GM13976 (cell line): ENCODE measurements at regions not wholly inside any gene's neighbourhood (a gene's known extent, or its start where the extent isn't known, plus 50 kb on each side); places are given as distances from the start of the nearest gene placed in this dataset.
"Not testable (repeated sequence)": the region's sequence is repeated elsewhere in the genome, so short reads cannot be mapped to it uniquely, and the experiment has no call there.

Experiments
- DNase-seq: peaks from one replicate; pipeline ENCODE4 v3.0.0; 2012; ENCODE audit warnings: low spot score
- in situ Hi-C: fragments of 300-500 bp; cut with MboI; formaldehyde crosslinking; loops from one replicate; pipeline ENCODE4 v1.12.0; 2022; ENCODE audit warnings: low sequenced_read_pairs, mixed read lengths, inconsistent platforms; ENCODE audit not compliant: unreplicated experiment
- TF ChIP-seq, protein P1 (sequence below): IDR thresholded peaks from 2 replicates; pipeline ENCODE4 v1.5.1; 2012; ENCODE audit warnings: borderline replicate concordance, mild to moderate bottlenecking; ENCODE audit not compliant: insufficient read depth; ENCODE audit errors: extremely low read depth, missing control alignments, control extremely low read depth

DNA sequence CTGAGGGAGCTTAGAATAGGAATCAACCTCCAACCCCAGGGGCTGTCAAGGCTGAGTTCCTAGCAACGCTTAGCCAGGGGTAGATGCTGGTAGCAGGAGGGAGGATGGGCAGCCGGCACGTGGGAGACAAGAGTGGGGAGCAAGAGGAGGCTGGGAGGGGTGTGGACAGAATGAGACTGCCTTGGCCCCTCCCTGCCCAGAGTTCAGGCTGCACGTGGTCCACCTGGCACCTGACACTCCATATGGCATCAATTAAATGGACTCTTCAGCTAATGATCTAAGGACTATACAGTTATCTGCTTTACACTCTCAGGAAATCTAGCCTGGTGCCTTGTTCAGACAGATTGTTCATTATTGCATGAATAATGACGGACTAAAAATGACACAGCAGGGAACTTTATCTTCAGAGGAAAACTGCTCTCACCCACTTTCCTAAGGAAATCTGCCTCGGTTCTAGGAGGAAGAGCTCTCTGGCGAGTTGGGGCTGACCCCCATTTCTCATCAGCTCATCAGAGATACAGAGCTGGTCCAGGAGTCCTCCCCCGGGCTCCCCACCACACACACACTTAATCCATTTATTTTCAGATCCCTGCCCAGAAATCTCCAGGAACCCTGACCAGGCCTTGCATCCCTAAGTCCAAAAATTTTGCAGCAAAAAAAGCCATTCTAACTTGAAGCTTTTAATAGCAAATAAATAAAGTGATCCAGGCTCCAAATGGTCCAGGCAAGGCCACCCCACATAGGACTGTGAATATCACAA lies 102.1 kb upstream of the CDC42EP3 start:
- in situ Hi-C loops, result no loop called here
- DNase-seq, result no peak
- TF ChIP-seq, protein P1, sequence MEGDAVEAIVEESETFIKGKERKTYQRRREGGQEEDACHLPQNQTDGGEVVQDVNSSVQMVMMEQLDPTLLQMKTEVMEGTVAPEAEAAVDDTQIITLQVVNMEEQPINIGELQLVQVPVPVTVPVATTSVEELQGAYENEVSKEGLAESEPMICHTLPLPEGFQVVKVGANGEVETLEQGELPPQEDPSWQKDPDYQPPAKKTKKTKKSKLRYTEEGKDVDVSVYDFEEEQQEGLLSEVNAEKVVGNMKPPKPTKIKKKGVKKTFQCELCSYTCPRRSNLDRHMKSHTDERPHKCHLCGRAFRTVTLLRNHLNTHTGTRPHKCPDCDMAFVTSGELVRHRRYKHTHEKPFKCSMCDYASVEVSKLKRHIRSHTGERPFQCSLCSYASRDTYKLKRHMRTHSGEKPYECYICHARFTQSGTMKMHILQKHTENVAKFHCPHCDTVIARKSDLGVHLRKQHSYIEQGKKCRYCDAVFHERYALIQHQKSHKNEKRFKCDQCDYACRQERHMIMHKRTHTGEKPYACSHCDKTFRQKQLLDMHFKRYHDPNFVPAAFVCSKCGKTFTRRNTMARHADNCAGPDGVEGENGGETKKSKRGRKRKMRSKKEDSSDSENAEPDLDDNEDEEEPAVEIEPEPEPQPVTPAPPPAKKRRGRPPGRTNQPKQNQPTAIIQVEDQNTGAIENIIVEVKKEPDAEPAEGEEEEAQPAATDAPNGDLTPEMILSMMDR, result no peak

DNA sequence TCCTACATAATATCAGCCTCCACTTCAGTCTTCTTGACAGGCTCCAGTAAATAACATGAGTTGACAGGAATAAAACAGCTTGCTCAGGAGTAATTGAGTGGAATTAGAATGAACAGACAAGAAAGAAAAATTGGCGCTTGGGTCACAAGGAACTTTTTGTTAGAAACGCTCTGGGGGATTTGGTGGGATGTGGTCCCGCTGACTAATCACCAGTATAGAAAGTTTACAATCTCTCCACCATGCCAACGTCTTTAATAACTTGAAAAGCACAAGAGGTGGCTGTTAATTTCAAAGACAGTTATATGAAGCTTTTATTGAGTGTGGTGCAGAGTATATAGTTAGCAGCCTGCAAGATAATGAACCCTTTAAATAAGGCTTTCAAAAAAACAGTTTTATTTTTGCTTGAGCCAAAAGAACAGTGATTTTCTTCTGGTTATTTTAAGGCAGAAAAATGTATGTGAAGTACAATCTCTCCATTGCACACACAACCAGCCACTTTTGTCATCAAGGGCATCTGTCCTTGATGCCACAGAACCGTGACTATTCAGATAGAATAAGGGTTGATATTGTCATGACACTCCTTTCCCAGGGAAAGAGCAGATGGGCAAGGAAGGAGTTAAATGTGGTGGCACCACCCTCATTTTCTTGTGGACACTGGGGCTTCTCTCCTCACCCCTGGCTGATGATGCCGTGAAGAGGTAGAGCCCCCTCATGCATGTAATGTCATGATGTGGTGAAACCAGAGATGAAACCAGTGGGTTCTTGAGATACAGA lies 102.9 kb upstream of the CDC42EP3 start:
- in situ Hi-C loops, DNase-seq: not testable (repeated sequence)

DNA sequence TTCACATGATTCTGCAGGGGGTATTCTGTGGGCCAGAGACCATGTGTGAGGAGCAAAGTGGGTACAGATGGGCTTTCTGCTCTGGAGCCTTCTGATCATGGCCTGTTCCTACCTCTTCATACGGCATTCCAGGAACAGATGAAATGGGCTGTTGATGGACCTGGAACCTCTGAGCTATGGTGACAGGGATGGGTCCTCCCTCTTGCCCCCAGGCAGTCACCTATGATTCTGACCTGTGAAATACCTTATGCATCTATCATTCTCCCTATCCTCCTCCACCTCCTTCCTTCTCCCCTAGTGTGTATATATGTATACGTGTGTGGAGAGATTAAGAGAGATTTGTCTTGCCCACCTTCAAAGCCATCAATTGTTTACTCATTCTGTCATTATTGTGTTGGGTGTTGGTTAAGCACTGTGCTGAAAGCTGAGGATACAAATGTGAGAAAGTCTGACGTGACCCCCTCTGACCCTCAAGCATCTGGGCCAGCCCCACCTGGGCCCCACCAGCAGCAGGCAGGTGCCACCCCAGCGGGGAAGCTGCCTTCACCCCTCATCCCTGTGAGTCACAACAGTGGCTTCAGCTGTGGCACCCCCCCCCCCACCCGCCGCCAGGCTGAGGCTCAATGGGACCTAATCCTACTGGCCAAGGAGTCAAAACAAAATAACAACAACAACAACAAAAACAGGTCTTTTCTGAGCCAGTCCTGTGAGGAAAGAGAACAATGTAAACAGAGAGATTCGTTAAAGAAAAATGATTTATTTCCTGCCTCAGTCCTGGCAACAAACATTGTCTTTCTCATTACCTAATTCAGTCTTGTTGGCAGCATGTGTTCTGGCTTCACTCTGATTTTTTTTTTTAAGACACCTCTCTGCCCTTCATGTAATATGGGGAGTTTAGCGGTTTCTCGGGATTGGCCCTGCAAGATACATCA lies 103.8 kb upstream of the CDC42EP3 start:
- TF ChIP-seq, protein P1, result no peak
- DNase-seq, result no peak
- in situ Hi-C loops, result no loop called here

DNA sequence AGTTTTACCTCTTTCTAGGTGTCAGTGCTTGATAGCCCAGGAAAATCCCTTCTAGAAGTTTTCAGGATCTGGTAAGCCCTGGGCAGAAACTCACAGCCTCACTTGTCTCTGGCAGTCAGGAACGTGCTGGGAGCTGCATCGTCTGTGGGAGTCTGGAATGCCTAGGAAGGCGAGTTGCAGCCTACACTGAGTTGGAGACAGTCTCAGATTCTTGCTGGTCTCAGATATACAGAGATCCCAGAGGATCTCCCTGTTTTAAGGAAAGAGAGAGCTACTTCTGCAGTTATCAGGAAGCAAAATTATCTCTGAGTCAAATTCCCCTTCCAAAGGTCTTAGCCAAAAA lies 104.4 kb upstream of the CDC42EP3 start:
- in situ Hi-C loops, result no loop called here
- DNase-seq, result no peak
- TF ChIP-seq, protein P1, result no peak

DNA sequence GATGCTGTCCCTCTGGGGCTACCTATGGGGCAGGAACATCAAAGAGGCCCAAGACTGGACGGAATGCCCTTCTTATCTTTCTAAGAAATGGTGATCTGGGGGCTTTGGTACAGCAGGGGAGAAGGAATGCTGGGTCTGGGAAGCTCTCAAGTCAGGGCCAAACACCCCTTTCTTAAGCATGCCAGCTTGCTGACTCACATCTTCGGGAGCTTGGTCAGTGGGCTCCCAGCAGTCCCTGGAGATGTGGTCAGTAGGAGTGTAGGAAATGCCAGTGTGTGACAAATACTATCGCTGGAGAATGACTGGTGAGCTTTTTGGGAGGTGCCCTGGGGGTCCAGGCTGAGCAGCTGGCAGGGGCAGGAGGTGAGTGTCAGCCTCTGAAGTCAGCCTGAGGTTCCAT lies 105.0 kb upstream of the CDC42EP3 start:
- no peak for DNase-seq
- TF ChIP-seq, protein P1, result no peak
- in situ Hi-C loops, result no loop called here

DNA sequence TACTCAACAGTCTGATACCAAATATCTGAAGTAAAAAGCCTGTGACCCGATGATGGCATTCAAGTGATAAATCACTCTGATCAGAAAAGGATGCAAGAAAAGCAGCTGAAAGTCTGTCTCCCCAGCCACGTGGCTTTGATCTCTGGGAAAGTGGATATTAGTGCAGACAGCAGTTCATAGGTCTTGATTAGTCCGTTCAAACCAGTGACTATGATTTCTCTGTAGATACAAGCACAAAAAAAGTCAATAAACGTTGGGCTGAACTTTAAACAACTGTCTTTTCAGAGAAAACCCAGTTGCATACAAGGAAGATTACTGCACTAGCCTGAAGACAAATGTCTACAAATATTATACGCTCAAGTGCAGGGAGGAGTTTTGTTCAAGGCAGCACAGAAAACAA lies 107.7 kb upstream of the CDC42EP3 start:
- in situ Hi-C loops, result no loop called here
- TF ChIP-seq, protein P1, result no peak
- no peak for DNase-seq
